GM12865 (cell line): ENCODE measurements at regions not wholly inside any gene's neighbourhood (a gene's known extent, or its start where the extent isn't known, plus 50 kb on each side); places are given as distances from the start of the nearest gene placed in this dataset.

Experiments
- DNase-seq: peaks from one replicate; pipeline ENCODE4 v3.0.0; 2010; ENCODE audit warnings: low read depth
- H3K4me3 ChIP-seq: 2 replicates; pipeline ENCODE4 v1.5.1; 2011; ENCODE audit warnings: mild to moderate bottlenecking, low read depth, low read length, control low read depth
- CTCF ChIP-seq: IDR thresholded peaks from 2 replicates; pipeline ENCODE4 v1.5.1; 2011; ENCODE audit warnings: low read length, control low read depth, low read depth, inconsistent platforms; ENCODE audit not compliant: insufficient read depth; ENCODE audit errors: missing control alignments

DNA sequence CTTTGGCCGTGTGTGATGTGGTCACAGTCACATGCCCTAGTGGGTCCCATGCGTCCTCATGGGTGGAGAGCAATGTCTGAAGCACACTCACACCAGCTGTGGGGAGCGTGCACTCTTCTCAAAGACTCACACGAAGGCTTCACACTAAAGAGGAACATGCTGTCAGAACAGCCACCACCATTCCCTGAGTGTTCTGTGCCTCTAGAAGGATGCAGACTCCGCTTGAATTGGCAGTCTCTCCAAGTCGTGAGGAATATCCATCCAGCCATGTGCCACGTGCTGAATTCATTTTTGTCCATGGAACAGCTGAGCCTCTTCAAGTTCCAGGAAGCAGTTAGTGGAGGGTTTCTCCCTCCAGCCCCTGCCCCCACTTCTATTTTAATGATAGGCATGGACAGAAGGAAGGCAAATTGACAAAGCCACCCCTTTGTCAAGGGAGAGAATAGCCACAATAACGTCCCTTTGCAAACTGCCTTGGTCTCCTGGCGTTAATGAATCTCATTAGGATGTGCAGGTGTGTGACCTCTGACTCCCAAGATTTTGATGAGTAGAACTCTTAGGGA is 464.3 kb upstream of the ID2 start:
- TF ChIP-seq CTCF: no peak
- no peak for DNase-seq
- H3K4me3 ChIP-seq: no peak overlapping the region

DNA sequence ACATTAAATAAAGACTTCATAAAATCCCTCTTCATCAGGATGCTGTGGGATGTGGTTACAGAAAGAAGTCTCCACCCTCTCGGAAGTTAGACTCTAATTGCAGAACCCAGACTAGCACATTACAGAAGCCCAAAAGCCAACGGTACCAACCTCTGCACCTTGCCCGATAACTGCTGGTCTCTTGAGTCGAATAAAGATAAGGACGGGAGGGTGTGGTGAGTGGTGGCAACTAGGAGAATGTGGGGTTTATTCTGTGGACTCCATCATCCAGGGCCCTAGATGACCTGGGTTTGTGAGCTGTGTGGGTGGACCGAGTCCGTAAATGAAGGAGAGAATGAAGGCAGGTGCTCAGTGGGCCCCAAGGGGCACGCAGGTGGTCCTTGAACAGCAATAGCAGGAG is 462.8 kb upstream of the ID2 start:
- H3K4me3 ChIP-seq: no peak overlapping the region
- no peak for DNase-seq
- TF ChIP-seq CTCF: no peak

DNA sequence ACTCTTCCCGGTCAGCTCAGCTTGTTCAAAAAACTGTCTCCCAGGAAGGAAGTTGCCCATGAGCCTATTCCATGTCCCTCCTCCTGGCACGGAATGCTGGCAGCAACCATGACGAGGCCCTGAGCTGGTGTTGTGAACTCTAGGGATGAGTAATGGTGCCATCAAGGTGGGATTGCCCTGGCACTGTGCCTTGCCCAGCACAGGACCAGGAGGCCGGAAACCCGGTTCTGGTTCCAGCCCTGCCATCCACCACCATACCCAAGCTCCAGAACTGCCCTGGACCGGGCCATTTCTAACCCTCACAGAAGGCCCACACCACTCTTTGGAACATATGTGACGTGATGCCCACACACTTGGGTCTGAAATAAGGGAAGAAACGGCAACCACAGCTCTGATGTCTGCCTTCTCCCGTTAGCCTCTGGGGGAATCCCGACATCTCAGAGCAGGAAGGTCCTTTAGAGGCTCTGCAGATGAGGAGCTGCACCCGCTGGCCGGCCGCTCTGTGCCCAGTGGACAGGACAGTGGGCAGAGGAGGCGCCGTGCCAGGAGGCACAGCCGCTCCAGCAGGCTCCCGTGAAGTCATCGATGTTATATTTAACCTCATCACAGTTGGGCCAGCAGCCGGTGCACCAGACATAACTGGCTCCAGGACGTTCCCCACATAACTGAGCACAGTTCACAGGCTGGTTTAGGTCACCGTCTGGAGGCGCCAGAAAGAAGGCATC is 462.1 kb upstream of the ID2 start:
- no peak overlapping the region for H3K4me3 ChIP-seq
- no peak for TF ChIP-seq CTCF
- no peak for DNase-seq

- no peak overlapping the region for H3K4me3 ChIP-seq
- no peak for TF ChIP-seq CTCF
- peak; percentile 30 for DNase-seq
These were observed 458.7 kb upstream of the ID2 start for GRCh38 chr2:8222979-8223694.

DNA sequence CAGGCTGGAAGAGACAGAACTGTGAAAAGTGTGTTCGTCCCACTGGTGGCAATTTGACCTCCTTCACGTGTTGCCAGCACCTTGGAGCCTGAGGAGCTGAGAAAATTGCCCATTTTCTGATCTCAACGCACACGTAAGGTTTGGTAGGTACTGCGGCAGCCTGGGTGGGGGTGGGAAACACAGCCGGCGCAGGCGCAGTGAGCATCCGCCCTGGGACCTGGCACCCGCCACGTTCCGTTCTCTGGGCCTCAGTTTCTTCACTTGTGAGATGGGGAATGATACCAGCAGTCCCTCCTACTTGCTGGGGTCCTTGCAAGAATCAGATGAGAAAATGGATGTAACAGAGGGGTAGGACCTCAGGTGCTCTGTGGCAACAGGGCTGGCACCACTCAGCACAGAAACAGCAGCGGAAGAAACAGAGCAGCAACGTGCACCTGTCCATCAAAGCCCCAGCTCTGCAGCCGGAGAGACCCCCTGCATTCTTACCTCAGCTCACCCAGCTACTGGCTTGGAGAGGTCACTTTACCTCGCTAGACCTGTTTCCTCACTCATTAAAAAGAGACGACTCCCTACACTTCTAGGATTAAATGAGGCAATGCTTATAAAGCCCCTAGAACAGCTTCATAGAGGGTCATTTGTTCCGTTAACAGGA is 458.0 kb upstream of the ID2 start:
- no peak overlapping the region for H3K4me3 ChIP-seq
- TF ChIP-seq CTCF: no peak
- no peak for DNase-seq

GRCh38 chr2:8224347-8225190 is 457.3 kb upstream of the ID2 start:
- H3K4me3 ChIP-seq: no peak overlapping the region
- no peak for TF ChIP-seq CTCF
- DNase-seq: no peak
